HEK293T (cell line): ENCODE measurements at regions not wholly inside any gene's neighbourhood (a gene's known extent, or its start where the extent isn't known, plus 50 kb on each side); places are given as distances from the start of the nearest gene placed in this dataset.

Source experiments
- CTCF ChIA-PET: fragments of 350-600 bp; formaldehyde crosslinking; extraction: SDS; loops from one replicate; lab custom pipeline; 2021; ENCODE audit warnings: antibody characterized with exemption, inconsistent platforms; lab: Yijun Ruan, JAX
- POLR2A ChIA-PET: fragments of 350-600 bp; formaldehyde crosslinking; extraction: SDS; loops from one replicate; lab custom pipeline; 2020; ENCODE audit warnings: antibody characterized with exemption, inconsistent platforms; lab: Yijun Ruan, JAX
- DNase-seq: peaks from one replicate; pipeline ENCODE4 v3.0.0; 2012; ENCODE audit warnings: mixed read lengths; ENCODE audit errors: extremely low spot score
- ARNT ChIP-seq: fragments of 450-650 bp; IDR thresholded peaks from 2 replicates; pipeline ENCODE4 v1.6.1; 2017; ENCODE audit warnings: mild to moderate bottlenecking
- BHLHE40 ChIP-seq: fragments of 450-650 bp; IDR thresholded peaks from 2 replicates; pipeline ENCODE4 v1.6.1; 2016; ENCODE audit warnings: mild to moderate bottlenecking, moderate library complexity, borderline replicate concordance
- CTBP1 ChIP-seq: fragments of 450-650 bp; IDR thresholded peaks from 2 replicates; pipeline ENCODE4 v1.6.1; 2016; ENCODE audit warnings: borderline replicate concordance
- ELF4 ChIP-seq: fragments of 450-650 bp; IDR thresholded peaks from 2 replicates; pipeline ENCODE4 v1.6.1; 2017; ENCODE audit warnings: antibody characterized with exemption
- FOXA1 ChIP-seq: fragments of 450-650 bp; IDR thresholded peaks from 2 replicates; pipeline ENCODE4 v1.6.1; 2016; ENCODE audit warnings: mild to moderate bottlenecking
- FOXK2 ChIP-seq: fragments of 450-650 bp; IDR thresholded peaks from 2 replicates; pipeline ENCODE4 v1.6.1; 2016; ENCODE audit warnings: mild to moderate bottlenecking
- FOXM1 ChIP-seq: fragments of 450-650 bp; IDR thresholded peaks from 2 replicates; pipeline ENCODE4 v1.6.1; 2017; ENCODE audit warnings: mild to moderate bottlenecking, borderline replicate concordance
- HDGF ChIP-seq: fragments of 450-650 bp; IDR thresholded peaks from 2 replicates; pipeline ENCODE4 v1.6.1; 2017; ENCODE audit warnings: antibody characterized with exemption, borderline replicate concordance
- L3MBTL2 ChIP-seq: fragments of 450-650 bp; conservative IDR thresholded peaks from 2 replicates; pipeline ENCODE4 v1.6.1; 2016; ENCODE audit warnings: mild to moderate bottlenecking
- LEF1 ChIP-seq: fragments of 450-650 bp; IDR thresholded peaks from 2 replicates; pipeline ENCODE4 v1.6.1; 2017; ENCODE audit warnings: mild to moderate bottlenecking, borderline replicate concordance
- NFRKB ChIP-seq: fragments of 450-650 bp; IDR thresholded peaks from 2 replicates; pipeline ENCODE4 v1.6.1; 2016; ENCODE audit warnings: mild to moderate bottlenecking, moderate library complexity
- SP1 ChIP-seq: fragments of 450-650 bp; IDR thresholded peaks from 2 replicates; pipeline ENCODE4 v1.6.1; 2017
- SUZ12 ChIP-seq: fragments of 450-650 bp; IDR thresholded peaks from 2 replicates; pipeline ENCODE4 v1.6.1; 2016; ENCODE audit warnings: mild to moderate bottlenecking
- TARDBP ChIP-seq: fragments of 450-650 bp; IDR thresholded peaks from 2 replicates; pipeline ENCODE4 v1.6.1; 2016
- ZNF384 ChIP-seq: fragments of 450-650 bp; IDR thresholded peaks from 2 replicates; pipeline ENCODE4 v1.6.1; 2016
- TF ChIP-seq, protein P1 (sequence below): fragments of 450-650 bp; IDR thresholded peaks from 2 replicates; pipeline ENCODE4 v1.6.1; 2016

- DNase-seq = no peak
- no peak for TF ChIP-seq FOXK2
- TF ChIP-seq ZNF384 = no peak
- TF ChIP-seq FOXM1 = no peak
- TF ChIP-seq ELF4 = no peak
- TF ChIP-seq, protein P1, sequence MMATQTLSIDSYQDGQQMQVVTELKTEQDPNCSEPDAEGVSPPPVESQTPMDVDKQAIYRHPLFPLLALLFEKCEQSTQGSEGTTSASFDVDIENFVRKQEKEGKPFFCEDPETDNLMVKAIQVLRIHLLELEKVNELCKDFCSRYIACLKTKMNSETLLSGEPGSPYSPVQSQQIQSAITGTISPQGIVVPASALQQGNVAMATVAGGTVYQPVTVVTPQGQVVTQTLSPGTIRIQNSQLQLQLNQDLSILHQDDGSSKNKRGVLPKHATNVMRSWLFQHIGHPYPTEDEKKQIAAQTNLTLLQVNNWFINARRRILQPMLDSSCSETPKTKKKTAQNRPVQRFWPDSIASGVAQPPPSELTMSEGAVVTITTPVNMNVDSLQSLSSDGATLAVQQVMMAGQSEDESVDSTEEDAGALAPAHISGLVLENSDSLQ = no peak
- TF ChIP-seq SUZ12 = no peak
- TF ChIP-seq ARNT = no peak
- ChIA-PET POLR2A (no interaction called here), CTCF (no interaction called here)
Observed at GRCh38 chr6:23096876-23097275, 527.5 kb downstream of the HDGFL1 start.

DNA sequence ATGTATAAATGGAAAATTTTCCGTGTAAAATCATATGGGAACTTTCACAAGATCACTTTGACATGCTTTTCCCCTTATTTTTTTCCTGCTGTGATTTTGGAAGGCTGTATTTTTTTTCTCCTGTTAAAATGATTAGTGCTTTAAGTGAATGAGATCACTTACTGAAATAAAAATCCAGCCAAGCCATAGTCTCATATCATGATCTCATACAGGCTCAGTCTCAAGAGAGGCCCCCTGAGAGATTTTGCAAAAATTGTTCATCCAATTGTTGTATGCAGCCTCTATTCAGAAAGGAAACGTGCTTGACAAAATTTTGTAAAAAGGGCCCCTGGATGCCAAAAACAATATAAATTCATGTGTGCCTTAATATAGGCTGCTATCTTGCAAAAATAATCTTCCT is 528.2 kb downstream of the HDGFL1 start:
- TF ChIP-seq NFRKB = no peak
- no peak for TF ChIP-seq L3MBTL2
- no peak for TF ChIP-seq HDGF
- TF ChIP-seq SUZ12 = no peak
- TF ChIP-seq ZNF384 = no peak
- no peak for TF ChIP-seq LEF1
- no peak for TF ChIP-seq FOXM1
- TF ChIP-seq BHLHE40 = no peak
- no peak for TF ChIP-seq ARNT
- TF ChIP-seq, protein P1 = no peak
- TF ChIP-seq FOXA1 = no peak
- TF ChIP-seq CTBP1 = no peak
- ChIA-PET POLR2A (no interaction called here), CTCF (no interaction called here)
- DNase-seq = no peak

- ChIA-PET CTCF (no interaction called here), POLR2A (no interaction called here)
- no peak for DNase-seq
- TF ChIP-seq FOXA1 (no peak), SP1 (no peak), L3MBTL2 (no peak), CTBP1 (no peak), FOXK2 (no peak), ELF4 (no peak), LEF1 (no peak), SUZ12 (no peak), BHLHE40 (no peak), NFRKB (no peak)
Observed at GRCh38 chr6:23106951-23107350, 537.6 kb downstream of the HDGFL1 start.

- POLR2A ChIA-PET = no interaction called here
- CTCF ChIA-PET = no interaction called here
- no peak for TF ChIP-seq BHLHE40
- no peak for TF ChIP-seq ELF4
- no peak for TF ChIP-seq CTBP1
- no peak for TF ChIP-seq FOXA1
- no peak for TF ChIP-seq NFRKB
- no peak for TF ChIP-seq ZNF384
- TF ChIP-seq FOXK2 = no peak
- no peak for TF ChIP-seq TARDBP
- TF ChIP-seq SP1 = no peak
- no peak for DNase-seq
Observed at GRCh38 chr6:23111984-23112383, 542.6 kb downstream of the HDGFL1 start.

DNA sequence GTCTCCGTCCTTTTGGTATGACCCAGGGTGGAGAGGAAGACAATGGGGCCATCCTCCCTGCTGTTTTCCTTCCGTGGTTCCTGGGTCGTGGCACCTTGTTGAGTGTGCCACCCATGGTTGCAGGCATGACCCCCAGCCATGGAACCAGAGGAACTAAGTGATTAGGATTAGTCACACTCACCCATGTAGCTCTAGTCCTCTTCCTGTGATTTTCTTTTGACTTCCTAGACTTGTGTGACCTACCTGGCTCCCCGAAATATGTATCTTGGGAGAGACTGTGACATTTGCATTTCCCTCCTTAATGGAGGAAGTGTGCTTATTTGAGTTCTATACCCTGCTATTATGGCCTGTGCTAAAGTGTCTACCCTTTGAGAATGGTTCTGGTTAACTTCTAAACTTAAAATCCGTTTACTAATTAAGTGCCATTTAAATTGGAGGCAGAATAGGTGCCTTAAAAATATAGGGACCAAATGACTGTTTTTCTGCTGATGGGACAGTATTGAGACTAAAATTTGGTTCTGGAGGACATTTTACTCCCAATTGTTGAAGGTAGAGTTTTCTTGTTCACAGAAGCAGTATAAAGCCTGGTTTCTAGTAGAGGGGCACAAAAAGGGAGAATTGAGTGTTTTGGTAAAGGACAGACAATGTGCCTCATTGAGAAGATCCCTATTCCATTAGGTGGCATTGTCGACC is 545.6 kb downstream of the HDGFL1 start:
- CTCF ChIA-PET = no interaction called here
- no peak for TF ChIP-seq FOXA1
- no peak for TF ChIP-seq ELF4
- no peak for TF ChIP-seq SP1
- TF ChIP-seq SUZ12 = no peak
- no peak for TF ChIP-seq FOXM1
- no peak for TF ChIP-seq HDGF
- TF ChIP-seq L3MBTL2 = no peak
- no peak for TF ChIP-seq CTBP1
- TF ChIP-seq TARDBP = no peak
- TF ChIP-seq BHLHE40 = no peak
- TF ChIP-seq FOXK2 = no peak
- no peak for TF ChIP-seq ZNF384
- no peak for TF ChIP-seq NFRKB
- TF ChIP-seq LEF1 = no peak
- TF ChIP-seq ARNT = no peak
- TF ChIP-seq, protein P1 = no peak
- no peak for DNase-seq
- POLR2A ChIA-PET = no interaction called here

- ChIA-PET CTCF (no interaction called here), POLR2A (no interaction called here)
- DNase-seq = no peak
- TF ChIP-seq SUZ12 (no peak), L3MBTL2 (no peak)
Observed at GRCh38 chr6:23137611-23138010, 568.2 kb downstream of the HDGFL1 start.

GRCh38 chr6:23140871-23141270 is 571.5 kb downstream of the HDGFL1 start:
- POLR2A ChIA-PET = no interaction called here
- DNase-seq = no peak
- no peak for TF ChIP-seq SUZ12
- TF ChIP-seq FOXM1 = no peak
- no peak for TF ChIP-seq FOXA1
- TF ChIP-seq SP1 = no peak
- no peak for TF ChIP-seq NFRKB
- no peak for TF ChIP-seq HDGF
- TF ChIP-seq CTBP1 = no peak
- no peak for TF ChIP-seq L3MBTL2
- no peak for TF ChIP-seq LEF1
- no peak for TF ChIP-seq ZNF384
- CTCF ChIA-PET = no interaction called here
